A549 (cell line): ENCODE measurements at regions not wholly inside any gene's neighbourhood (a gene's known extent, or its start where the extent isn't known, plus 50 kb on each side); places are given as distances from the start of the nearest gene placed in this dataset.

ENCODE experiments used
- ATAC-seq, 2 experiments: fragments of 200-7000 bp in 1 of 2; fragments of >200 bp in 1 of 2; cut with Nextera tagmentation in 1 of 2; cut with Tn5 transposase in 1 of 2; 3 replicates each; pipeline versions ENCODE4 v1.8.0 to v1.9.1; 2018 to 2020; ENCODE audit warnings: mild to moderate bottlenecking in 1 of 2, moderate library complexity in 1 of 2
- CTCF ChIA-PET: fragments of 300-600 bp; sonication (Branson Sonifier 250); formaldehyde crosslinking; extraction: SDS; loops from one replicate; lab custom pipeline; 2021; ENCODE audit warnings: antibody characterized with exemption, inconsistent platforms; lab: Yijun Ruan, JAX
- POLR2A ChIA-PET: fragments of 350-600 bp; formaldehyde crosslinking; extraction: SDS; loops from one replicate; lab custom pipeline; 2021; ENCODE audit warnings: antibody characterized with exemption, inconsistent platforms; lab: Yijun Ruan, JAX
- DNase-seq, 2 experiments: peaks; one replicate each; pipeline versions ENCODE4 v3.0.0 to v3.0.0-alpha.2; 2011 to 2016; ENCODE audit warnings: low read depth in 1 of 2, low spot score in 1 of 2
- FAIRE-seq: peaks from 2 replicates; lab custom pipeline; 2011; peaks lifted over from hg19 to GRCh38; lab: Jason Lieb, UNC
- H3K27ac ChIP-seq, 2 experiments: fragments of >200 bp; sonication (Bioruptor Twin); formaldehyde crosslinking; 3 replicates each; pipeline ENCODE4 v1.5.1; 2016 to 2017
- H3K4me1 ChIP-seq: fragments of >200 bp; sonication (Bioruptor Twin); formaldehyde crosslinking; 3 replicates; pipeline ENCODE4 v1.6.1; 2016
- H3K4me2 ChIP-seq: fragments of >200 bp; sonication (Bioruptor Twin); formaldehyde crosslinking; 3 replicates; pipeline ENCODE4 v1.6.1; 2016
- H3K4me3 ChIP-seq: fragments of >200 bp; sonication (Bioruptor Twin); formaldehyde crosslinking; 3 replicates; pipeline ENCODE4 v1.5.1; 2016
- H3K9me3 ChIP-seq: fragments of >200 bp; sonication (Bioruptor Twin); formaldehyde crosslinking; 3 replicates; pipeline ENCODE4 v1.6.1; 2016
- CBX2 ChIP-seq: fragments of 200-600 bp; sonication (generic); IDR thresholded peaks from 2 replicates; pipeline ENCODE4 v1.6.1; 2016; ENCODE audit warnings: low read depth, mild to moderate bottlenecking, borderline replicate concordance
- CEBPB ChIP-seq, 2 experiments: fragments of >200 bp in 1 of 2; sonication (Bioruptor Twin) in 1 of 2; formaldehyde crosslinking in 1 of 2; IDR thresholded peaks; 2 replicates each; pipeline ENCODE4 v1.6.1; 2012 to 2016
- CHD2 ChIP-seq: fragments of 150-350 bp; IDR thresholded peaks from 2 replicates; pipeline ENCODE4 v1.6.1; 2014; ENCODE audit warnings: low read length; ENCODE audit not compliant: partially characterized antibody
- CHD4 ChIP-seq: fragments of 200-600 bp; sonication (generic); IDR thresholded peaks from 2 replicates; pipeline ENCODE4 v1.6.1; 2016; ENCODE audit warnings: antibody characterized with exemption, mild to moderate bottlenecking, borderline replicate concordance
- EHF ChIP-seq: fragments of 250-450 bp; sonication (Bioruptor Pico); IDR thresholded peaks from 2 replicates; pipeline ENCODE4 v1.5.0; 2020; ENCODE audit warnings: mild to moderate bottlenecking
- FOSL2 ChIP-seq, 2 experiments: fragments of 450-650 bp in 1 of 2; fragments of >200 bp in 1 of 2; sonication (Bioruptor Twin) in 1 of 2; formaldehyde crosslinking; IDR thresholded peaks; 2 replicates each; pipeline versions ENCODE4 v1.5.0 to v1.6.1; 2016 to 2020; ENCODE audit warnings: mild to moderate bottlenecking in 1 of 2, moderate library complexity in 1 of 2
- GATA3 ChIP-seq: IDR thresholded peaks from 2 replicates; pipeline ENCODE4 v1.6.1; 2012; ENCODE audit warnings: borderline replicate concordance
- HOXB5 ChIP-seq: fragments of 250-450 bp; sonication (Bioruptor Pico); IDR thresholded peaks from 2 replicates; pipeline ENCODE4 v1.5.0; 2020; ENCODE audit warnings: mild to moderate bottlenecking, moderate library complexity
- JUN ChIP-seq, 2 experiments: fragments of >200 bp; sonication (Bioruptor Twin); formaldehyde crosslinking; IDR thresholded peaks; 2 replicates in 1 of 2; 3 replicates in 1 of 2; pipeline ENCODE4 v1.6.1; 2016 to 2017
- JUNB ChIP-seq: fragments of >200 bp; sonication (Bioruptor Twin); formaldehyde crosslinking; IDR thresholded peaks from 2 replicates; pipeline ENCODE4 v1.6.1; 2016
- KDM1A ChIP-seq: fragments of 200-600 bp; sonication (generic); IDR thresholded peaks from 2 replicates; pipeline ENCODE4 v1.6.1; 2016; ENCODE audit warnings: low read depth, mild to moderate bottlenecking
- KDM5A ChIP-seq: fragments of 200-600 bp; sonication (generic); IDR thresholded peaks from 2 replicates; pipeline ENCODE4 v1.6.1; 2016; ENCODE audit warnings: antibody characterized with exemption, mild to moderate bottlenecking
- MAZ ChIP-seq: fragments of 150-350 bp; IDR thresholded peaks from 2 replicates; pipeline ENCODE4 v1.6.1; 2014; ENCODE audit warnings: antibody characterized with exemption, low read depth, low read length, borderline replicate concordance
- NR3C1 ChIP-seq: fragments of >200 bp; sonication (Bioruptor Twin); formaldehyde crosslinking; IDR thresholded peaks from 3 replicates; pipeline ENCODE4 v1.6.1; 2017
- PHF8 ChIP-seq: fragments of 200-600 bp; sonication (generic); IDR thresholded peaks from 2 replicates; pipeline ENCODE4 v1.6.1; 2016; ENCODE audit warnings: low read depth, mild to moderate bottlenecking, antibody characterized with exemption, moderate library complexity, borderline replicate concordance
- POLR2A ChIP-seq: IDR thresholded peaks from 2 replicates; pipeline ENCODE4 v1.6.1; 2012; ENCODE audit warnings: mild to moderate bottlenecking, low read length
- POLR2AphosphoS2 ChIP-seq: conservative IDR thresholded peaks from 2 replicates; pipeline ENCODE4 v1.6.1; 2012; ENCODE audit warnings: low read length, improper control_type of control experiment, inconsistent platforms
- RAD21 ChIP-seq, 2 experiments: fragments of >200 bp in 1 of 2; sonication (Bioruptor Twin) in 1 of 2; formaldehyde crosslinking in 1 of 2; IDR thresholded peaks in 1 of 2; conservative IDR thresholded peaks in 1 of 2; 2 replicates in 1 of 2; 3 replicates in 1 of 2; pipeline ENCODE4 v1.6.1; 2012 to 2018; ENCODE audit warnings: inconsistent platforms in 1 of 2
- RARB ChIP-seq: fragments of 250-450 bp; sonication (Bioruptor Pico); IDR thresholded peaks from 2 replicates; pipeline ENCODE4 v1.8.0; 2021; ENCODE audit warnings: mild to moderate bottlenecking, moderate library complexity
- RCOR1 ChIP-seq: fragments of 150-350 bp; IDR thresholded peaks from 2 replicates; pipeline ENCODE4 v1.6.1; 2014; ENCODE audit warnings: antibody characterized with exemption, low read length, low read depth
- RFX5 ChIP-seq: fragments of 450-650 bp; IDR thresholded peaks from 2 replicates; pipeline ENCODE4 v1.7.1; 2014; ENCODE audit warnings: antibody characterized with exemption, mild to moderate bottlenecking, moderate library complexity
- SMC3 ChIP-seq: fragments of >200 bp; sonication (Bioruptor Twin); formaldehyde crosslinking; IDR thresholded peaks from 3 replicates; pipeline ENCODE4 v1.6.1; 2018; ENCODE audit warnings: inconsistent platforms
- SREBF2 ChIP-seq: fragments of 450-650 bp; IDR thresholded peaks from 2 replicates; pipeline ENCODE4 v1.6.1; 2014; ENCODE audit warnings: mild to moderate bottlenecking, moderate library complexity
- ZNF302 ChIP-seq: fragments of 250-450 bp; sonication (Bioruptor Pico); IDR thresholded peaks from 2 replicates; pipeline ENCODE4 v1.9.0; 2021; ENCODE audit warnings: inconsistent platforms, mild to moderate bottlenecking, moderate library complexity
- WGBS: methylation state at CpG from one replicate; pipeline ENCODE4 v1.1.6; 2017; ENCODE audit errors: missing lambda C conversion rate; 5-methylcytosine and 5-hydroxymethylcytosine counted together
- TF ChIP-seq, protein P1 (sequence below): fragments of 450-650 bp; IDR thresholded peaks from 2 replicates; pipeline ENCODE4 v1.6.1; 2014; ENCODE audit warnings: antibody characterized with exemption
- TF ChIP-seq, protein P2 (sequence below): fragments of 250-450 bp; sonication (Bioruptor Pico); IDR thresholded peaks from 2 replicates; pipeline ENCODE4 v1.5.0; 2020; ENCODE audit warnings: low read depth, mild to moderate bottlenecking, moderate library complexity
- TF ChIP-seq, protein P3 (sequence below): IDR thresholded peaks from 2 replicates; pipeline ENCODE4 v1.6.1; 2012; ENCODE audit warnings: low read depth, borderline replicate concordance

DNA sequence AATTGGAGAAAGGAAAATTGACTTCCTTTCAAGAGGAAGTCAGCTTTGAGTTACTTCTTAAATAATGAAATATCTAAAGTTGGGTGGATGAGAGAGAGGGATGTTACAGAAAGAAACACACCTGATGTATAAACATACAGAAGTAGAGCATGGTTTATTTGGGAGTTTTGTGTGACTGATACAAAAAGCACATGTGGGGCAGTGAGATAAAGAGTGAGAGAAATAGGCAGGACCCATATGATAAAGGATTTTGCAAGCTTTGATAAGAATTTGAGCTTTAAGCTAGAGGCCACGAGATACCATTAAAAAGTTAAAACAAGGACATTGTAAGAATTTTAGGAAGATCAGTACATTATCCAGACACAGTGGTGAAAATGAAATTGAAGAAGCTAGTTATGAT lies 263.3 kb upstream of the GPRIN3 start:
- Histone ChIP-seq H3K4me1 (no peaks in the 10 kb centered on the region), H3K4me2 (no peak overlapping the region), H3K9me3 (no peaks in the 10 kb centered on the region), H3K4me3 (no peak overlapping the region), H3K27ac (no peak overlapping the region)
- FAIRE-seq: no peak
- no peak for DNase-seq
- no peak for ATAC-seq
- no peak for TF ChIP-seq FOSL2 (IDR thresholded peaks at IDR 0.05)
- no peak for TF ChIP-seq FOSL2 (CRISPR knock-in tag; IDR thresholded peaks at IDR 0.05)
- TF ChIP-seq, protein P1, sequence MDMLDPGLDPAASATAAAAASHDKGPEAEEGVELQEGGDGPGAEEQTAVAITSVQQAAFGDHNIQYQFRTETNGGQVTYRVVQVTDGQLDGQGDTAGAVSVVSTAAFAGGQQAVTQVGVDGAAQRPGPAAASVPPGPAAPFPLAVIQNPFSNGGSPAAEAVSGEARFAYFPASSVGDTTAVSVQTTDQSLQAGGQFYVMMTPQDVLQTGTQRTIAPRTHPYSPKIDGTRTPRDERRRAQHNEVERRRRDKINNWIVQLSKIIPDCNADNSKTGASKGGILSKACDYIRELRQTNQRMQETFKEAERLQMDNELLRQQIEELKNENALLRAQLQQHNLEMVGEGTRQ: no peak
- TF ChIP-seq ZNF302 (CRISPR knock-in tag): no peak
- no peak for TF ChIP-seq CBX2
- TF ChIP-seq RFX5: no peak
- ChIA-PET CTCF (no interaction called here), POLR2A (no interaction called here)
- 20% methylated on average over 1 of the region's 1 CpG for WGBS

DNA sequence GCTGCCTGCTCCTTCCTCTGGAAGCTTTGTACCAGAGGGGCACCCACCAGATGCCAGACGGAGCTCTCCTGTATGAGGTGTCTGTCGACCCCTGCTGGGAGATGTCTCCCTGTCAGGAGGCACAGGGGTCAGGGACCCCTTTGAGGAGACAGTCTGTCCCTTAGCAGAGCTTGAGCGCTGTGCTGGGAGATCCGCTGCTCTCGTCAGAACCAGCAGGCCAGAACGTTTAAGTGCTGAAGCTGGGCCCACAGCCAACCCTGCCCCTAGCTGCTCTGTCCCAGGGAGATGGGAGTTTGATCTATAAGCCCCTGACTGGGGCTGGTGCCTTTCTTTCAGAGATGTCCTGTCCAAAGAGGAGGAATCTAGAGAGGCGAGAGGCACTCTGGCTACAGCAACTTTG lies 260.3 kb upstream of the GPRIN3 start:
- ATAC-seq (no peak), DNase-seq (no peak), FAIRE-seq (no peak)
- Histone ChIP-seq H3K9me3 (no peaks in the 10 kb centered on the region), H3K4me1 (no peaks in the 10 kb centered on the region), H3K4me3 (no peak overlapping the region), H3K27ac (no peak overlapping the region), H3K4me2 (no peak overlapping the region)
- WGBS: 27% methylated on average over 6 of the region's 7 CpGs
- CTCF ChIA-PET: no interaction called here
- TF ChIP-seq SREBF2: no peak
- TF ChIP-seq MAZ: no peak
- TF ChIP-seq, protein P1: no peak
- TF ChIP-seq HOXB5 (CRISPR knock-in tag): no peak
- TF ChIP-seq RFX5: no peak
- TF ChIP-seq JUNB: no peak
- no peak for TF ChIP-seq POLR2A
- no peak for TF ChIP-seq JUN (IDR thresholded peaks at IDR 0.05)
- no peak for TF ChIP-seq RCOR1
- TF ChIP-seq NR3C1: no peak
- TF ChIP-seq KDM1A: no peak
- TF ChIP-seq RAD21 (conservative IDR thresholded peaks at IDR 0.05 in 1 of 2, IDR thresholded peaks at IDR 0.05 in 1 of 2): no peak
- TF ChIP-seq FOSL2 (IDR thresholded peaks at IDR 0.05): no peak
- TF ChIP-seq FOSL2 (CRISPR knock-in tag; IDR thresholded peaks at IDR 0.05): no peak
- no peak for TF ChIP-seq CEBPB (IDR thresholded peaks at IDR 0.05)
- POLR2A ChIA-PET: no interaction called here

DNA sequence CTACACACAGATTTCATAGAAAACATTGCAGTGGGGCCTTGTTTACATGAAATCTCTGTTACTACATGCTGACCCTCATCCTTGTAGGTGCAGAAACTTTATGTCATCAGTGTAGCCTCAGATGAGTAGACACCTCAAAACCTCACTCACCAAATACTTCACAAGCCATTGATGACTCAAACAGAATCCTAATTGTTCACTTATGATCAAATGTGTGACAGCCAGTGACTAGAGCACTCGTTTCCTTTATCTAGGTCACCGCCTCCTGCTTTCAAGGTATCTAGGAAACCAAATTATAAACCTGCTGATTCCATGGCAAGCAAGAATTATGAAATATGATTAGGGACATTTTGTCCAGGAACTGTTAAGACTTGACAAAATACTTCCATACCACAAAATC lies 255.8 kb upstream of the GPRIN3 start:
- CTCF ChIA-PET: no interaction called here
- DNase-seq: no peak
- H3K9me3 ChIP-seq: no peaks in the 10 kb centered on the region
- H3K4me2 ChIP-seq: no peak overlapping the region
- TF ChIP-seq CHD2 (no peak), JUN (IDR thresholded peaks at IDR 0.05) (no peak), PHF8 (no peak), SREBF2 (no peak), GATA3 (no peak), CHD4 (no peak), RCOR1 (no peak), KDM5A (no peak), SMC3 (no peak), POLR2AphosphoS2 (no peak), EHF (CRISPR knock-in tag) (no peak), RARB (CRISPR knock-in tag) (no peak), NR3C1 (no peak), KDM1A (no peak)
- TF ChIP-seq, protein P2, sequence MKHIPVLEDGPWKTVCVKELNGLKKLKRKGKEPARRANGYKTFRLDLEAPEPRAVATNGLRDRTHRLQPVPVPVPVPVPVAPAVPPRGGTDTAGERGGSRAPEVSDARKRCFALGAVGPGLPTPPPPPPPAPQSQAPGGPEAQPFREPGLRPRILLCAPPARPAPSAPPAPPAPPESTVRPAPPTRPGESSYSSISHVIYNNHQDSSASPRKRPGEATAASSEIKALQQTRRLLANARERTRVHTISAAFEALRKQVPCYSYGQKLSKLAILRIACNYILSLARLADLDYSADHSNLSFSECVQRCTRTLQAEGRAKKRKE: no peak
- TF ChIP-seq, protein P3, sequence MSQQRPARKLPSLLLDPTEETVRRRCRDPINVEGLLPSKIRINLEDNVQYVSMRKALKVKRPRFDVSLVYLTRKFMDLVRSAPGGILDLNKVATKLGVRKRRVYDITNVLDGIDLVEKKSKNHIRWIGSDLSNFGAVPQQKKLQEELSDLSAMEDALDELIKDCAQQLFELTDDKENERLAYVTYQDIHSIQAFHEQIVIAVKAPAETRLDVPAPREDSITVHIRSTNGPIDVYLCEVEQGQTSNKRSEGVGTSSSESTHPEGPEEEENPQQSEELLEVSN: no peak
- no peak overlapping the region for H3K27ac ChIP-seq
- H3K4me1 ChIP-seq: no peaks in the 10 kb centered on the region
- WGBS: 28% methylated on average over 2 of the region's 2 CpGs
- POLR2A ChIA-PET: no interaction called here
- ATAC-seq: no peak
- no peak overlapping the region for H3K4me3 ChIP-seq
- FAIRE-seq: no peak
